ENCODE measurements at regions not wholly inside any gene's neighbourhood (a gene's known extent, or its start where the extent isn't known, plus 50 kb on each side); places are given as distances from the start of the nearest gene placed in this dataset.
A peak's percentile ranks its signal among the peaks of the same experiment; 100 is the strongest.
"Not testable (repeated sequence)": the region's sequence is repeated elsewhere in the genome, so short reads cannot be mapped to it uniquely, and the experiment has no call there.

- no peak for DNase-seq
Measured at GRCh38 chrX:109155161-109155560, 326.7 kb downstream of the GUCY2F start.

- DNase-seq = not testable (repeated sequence)
Measured at GRCh38 chrX:109144173-109144572, 337.7 kb downstream of the GUCY2F start.

GRCh38 chrX:109140463-109140862 is 341.4 kb downstream of the GUCY2F start:
- no peak for DNase-seq

GRCh38 chrX:109134777-109135176 is 347.1 kb downstream of the GUCY2F start:
- DNase-seq = no peak

- DNase-seq = no peak
Measured at GRCh38 chrX:109125304-109125703, 356.6 kb downstream of the GUCY2F start.

- no peak for DNase-seq
Measured at GRCh38 chrX:109089359-109089758, 353.0 kb upstream of the IRS4 start.

- DNase-seq = no peak
Measured at GRCh38 chrX:109077788-109078187, 341.4 kb upstream of the IRS4 start.

- DNase-seq = peak in 1 of 2 experiments; percentile 3
Measured at GRCh38 chrX:109054181-109054581, 317.8 kb upstream of the IRS4 start.

- no peak for DNase-seq
Measured at GRCh38 chrX:109049903-109050302, 313.5 kb upstream of the IRS4 start.

GRCh38 chrX:109049416-109049815 is 313.1 kb upstream of the IRS4 start:
- no peak for DNase-seq

GRCh38 chrX:109040057-109040456 is 303.7 kb upstream of the IRS4 start:
- DNase-seq = no peak

- DNase-seq = no peak
Measured at GRCh38 chrX:109036624-109037023, 300.3 kb upstream of the IRS4 start.

GRCh38 chrX:108993909-108994308 is 257.5 kb upstream of the IRS4 start:
- DNase-seq = no peak

- not testable (repeated sequence) for DNase-seq
Measured at GRCh38 chrX:108972899-108973298, 236.5 kb upstream of the IRS4 start.

GRCh38 chrX:108947205-108947604 is 210.8 kb upstream of the IRS4 start:
- DNase-seq = no peak

- DNase-seq = no peak
Measured at GRCh38 chrX:108946531-108946930, 210.2 kb upstream of the IRS4 start.

- DNase-seq = no peak
Measured at GRCh38 chrX:108945883-108946523, 209.6 kb upstream of the IRS4 start.

- DNase-seq = no peak
Measured at GRCh38 chrX:108914791-108915190, 178.4 kb upstream of the IRS4 start.

- not testable (repeated sequence) for DNase-seq
Measured at GRCh38 chrX:108903831-108904230, 167.5 kb upstream of the IRS4 start.

- no peak for DNase-seq
Measured at GRCh38 chrX:108900333-108900732, 164.0 kb upstream of the IRS4 start.

- DNase-seq = not testable (repeated sequence)
Measured at GRCh38 chrX:108896349-108896748, 160.0 kb upstream of the IRS4 start.

GRCh38 chrX:108892501-108892900 is 156.1 kb upstream of the IRS4 start:
- DNase-seq = no peak

- no peak for DNase-seq
Measured at GRCh38 chrX:108875548-108875947, 139.2 kb upstream of the IRS4 start.

- not testable (repeated sequence) for DNase-seq
Measured at GRCh38 chrX:108843039-108843438, 106.7 kb upstream of the IRS4 start.

GRCh38 chrX:108833993-108834392 is 97.6 kb upstream of the IRS4 start:
- DNase-seq = no peak

Measured in stimulated activated CD4-positive, alpha-beta T cell treated with anti-CD3 and anti-CD28 coated beads, Interleukin-4, amount 100 ng/mL, for 4 hours (primary cell).